ENCODE measurements at regions not wholly inside any gene's neighbourhood (a gene's known extent, or its start where the extent isn't known, plus 50 kb on each side); places are given as distances from the start of the nearest gene placed in this dataset.

DNA sequence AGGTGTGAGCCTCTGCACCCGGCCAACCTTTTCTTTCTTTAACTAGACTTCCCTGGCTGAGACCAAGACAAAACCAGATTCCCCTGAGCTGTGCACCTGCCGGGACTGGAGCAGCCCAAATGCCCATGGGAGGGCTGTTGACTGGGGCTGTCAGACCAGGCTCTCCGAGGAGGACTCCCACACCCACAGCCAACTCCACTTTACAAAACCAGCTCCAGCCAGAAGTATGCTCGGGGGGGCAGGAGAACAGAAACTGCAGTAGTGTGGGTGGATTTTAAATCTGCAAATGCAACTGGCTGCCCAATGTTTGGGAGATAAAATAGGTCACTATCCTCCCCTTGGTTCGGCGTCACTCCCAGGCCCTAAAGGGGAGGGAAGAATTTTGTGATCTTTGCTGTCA lies 78.5 kb downstream of the VCPKMT start:
- DNase-seq (ENCODE audit: low read depth): no peak
- H3K4me3 ChIP-seq (ENCODE audit: low read depth, low read length): no peak overlapping the region
- TF ChIP-seq, protein P1, sequence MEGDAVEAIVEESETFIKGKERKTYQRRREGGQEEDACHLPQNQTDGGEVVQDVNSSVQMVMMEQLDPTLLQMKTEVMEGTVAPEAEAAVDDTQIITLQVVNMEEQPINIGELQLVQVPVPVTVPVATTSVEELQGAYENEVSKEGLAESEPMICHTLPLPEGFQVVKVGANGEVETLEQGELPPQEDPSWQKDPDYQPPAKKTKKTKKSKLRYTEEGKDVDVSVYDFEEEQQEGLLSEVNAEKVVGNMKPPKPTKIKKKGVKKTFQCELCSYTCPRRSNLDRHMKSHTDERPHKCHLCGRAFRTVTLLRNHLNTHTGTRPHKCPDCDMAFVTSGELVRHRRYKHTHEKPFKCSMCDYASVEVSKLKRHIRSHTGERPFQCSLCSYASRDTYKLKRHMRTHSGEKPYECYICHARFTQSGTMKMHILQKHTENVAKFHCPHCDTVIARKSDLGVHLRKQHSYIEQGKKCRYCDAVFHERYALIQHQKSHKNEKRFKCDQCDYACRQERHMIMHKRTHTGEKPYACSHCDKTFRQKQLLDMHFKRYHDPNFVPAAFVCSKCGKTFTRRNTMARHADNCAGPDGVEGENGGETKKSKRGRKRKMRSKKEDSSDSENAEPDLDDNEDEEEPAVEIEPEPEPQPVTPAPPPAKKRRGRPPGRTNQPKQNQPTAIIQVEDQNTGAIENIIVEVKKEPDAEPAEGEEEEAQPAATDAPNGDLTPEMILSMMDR (IDR thresholded peaks at IDR 0.05; ENCODE audit: control insufficient read depth, extremely low read depth, insufficient read depth): no peak

DNA sequence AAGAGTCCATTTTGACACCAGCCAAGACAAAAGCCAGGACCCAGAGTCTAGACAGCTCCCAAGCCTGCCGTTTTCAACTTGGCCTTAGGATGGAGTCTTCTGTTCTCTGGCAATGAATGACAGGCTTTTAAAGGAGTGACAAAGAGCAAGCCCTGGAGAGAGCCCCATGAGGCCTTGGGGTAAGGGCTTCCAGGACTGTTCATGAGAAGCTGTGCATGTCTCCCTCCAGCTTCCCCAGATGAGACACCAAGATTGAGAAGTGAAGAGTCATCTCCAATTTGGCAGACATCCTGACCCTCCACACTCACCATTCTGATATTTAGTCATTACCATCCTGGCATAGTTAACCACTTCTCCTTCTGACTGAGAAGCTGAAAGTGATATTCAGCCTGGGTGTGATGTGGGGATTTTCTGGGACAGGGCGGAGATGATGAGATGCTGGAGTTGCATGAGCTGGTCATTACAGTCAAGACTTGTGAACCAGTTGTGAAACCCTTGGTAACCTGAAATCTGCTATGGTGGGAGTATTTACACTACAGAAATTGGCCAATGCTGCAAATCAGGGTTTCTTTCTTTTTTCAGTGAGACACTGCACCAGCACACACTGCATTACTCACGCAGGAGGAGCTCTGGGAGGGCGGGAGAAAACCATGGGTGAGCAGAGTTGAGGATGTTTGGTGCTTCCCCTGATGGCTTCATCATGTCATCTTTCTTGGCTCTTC lies 77.8 kb downstream of the VCPKMT start:
- H3K4me3 ChIP-seq (ENCODE audit: low read depth, low read length): no peak overlapping the region
- TF ChIP-seq, protein P1 (IDR thresholded peaks at IDR 0.05; ENCODE audit: control insufficient read depth, extremely low read depth, insufficient read depth): no peak
- DNase-seq (ENCODE audit: low read depth): no peak

DNA sequence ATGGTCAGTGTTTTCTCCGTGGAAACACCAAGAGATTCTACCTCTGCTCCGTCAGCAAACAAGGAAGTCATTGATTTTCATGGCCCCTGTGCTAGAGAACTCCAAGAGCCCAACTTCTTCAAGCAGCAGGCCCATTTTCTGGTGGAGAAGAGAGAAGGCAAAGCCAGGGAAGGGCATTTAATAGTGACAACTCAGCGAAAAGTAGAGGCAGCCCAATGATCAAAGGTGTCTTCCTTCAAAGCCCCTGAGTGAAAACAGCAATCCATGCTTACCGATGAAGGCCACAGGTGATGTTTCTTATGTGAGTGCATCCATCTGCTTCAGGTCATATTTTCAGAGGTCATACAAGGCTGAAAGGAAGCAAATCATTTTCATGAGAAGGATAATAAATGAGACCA lies 77.3 kb downstream of the VCPKMT start:
- DNase-seq (ENCODE audit: low read depth): no peak
- TF ChIP-seq, protein P1 (IDR thresholded peaks at IDR 0.05; ENCODE audit: control insufficient read depth, extremely low read depth, insufficient read depth): no peak
- H3K4me3 ChIP-seq (ENCODE audit: low read depth, low read length): no peak overlapping the region

DNA sequence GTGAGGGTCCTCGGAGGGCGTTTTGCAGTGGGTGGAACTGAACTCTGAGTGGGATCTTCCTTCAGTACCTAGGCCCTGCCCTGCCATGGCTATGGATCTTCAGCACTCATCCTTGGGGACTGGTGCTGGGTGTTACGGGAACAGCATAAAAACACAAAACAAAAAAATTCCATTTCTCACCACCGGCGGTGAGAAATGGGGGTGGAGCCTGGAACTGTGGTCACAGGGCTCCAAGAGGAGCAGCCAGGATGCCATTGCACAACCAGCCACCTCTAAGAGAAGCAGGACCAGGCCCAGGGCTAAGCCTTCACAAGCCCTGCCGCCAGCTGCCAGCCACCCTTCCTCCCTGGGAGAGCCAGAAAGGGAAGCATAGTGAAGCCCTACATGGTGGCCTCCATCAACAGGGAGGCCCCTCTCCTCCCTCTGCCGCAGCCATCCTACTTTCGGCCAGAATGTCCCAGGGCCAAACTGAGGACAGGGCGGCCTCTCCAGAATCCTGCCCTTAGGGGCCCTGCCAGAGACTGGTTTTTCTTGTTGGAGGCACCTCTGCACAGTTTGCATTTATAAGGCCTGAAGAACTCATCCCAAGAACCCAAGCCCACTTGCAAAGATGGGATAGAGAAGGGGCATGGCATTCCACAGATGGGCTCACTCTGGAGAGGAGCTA lies 76.5 kb downstream of the VCPKMT start:
- H3K4me3 ChIP-seq (ENCODE audit: low read depth, low read length): no peak overlapping the region
- DNase-seq (ENCODE audit: low read depth): no peak
- TF ChIP-seq, protein P1 (IDR thresholded peaks at IDR 0.05; ENCODE audit: control insufficient read depth, extremely low read depth, insufficient read depth): no peak

DNA sequence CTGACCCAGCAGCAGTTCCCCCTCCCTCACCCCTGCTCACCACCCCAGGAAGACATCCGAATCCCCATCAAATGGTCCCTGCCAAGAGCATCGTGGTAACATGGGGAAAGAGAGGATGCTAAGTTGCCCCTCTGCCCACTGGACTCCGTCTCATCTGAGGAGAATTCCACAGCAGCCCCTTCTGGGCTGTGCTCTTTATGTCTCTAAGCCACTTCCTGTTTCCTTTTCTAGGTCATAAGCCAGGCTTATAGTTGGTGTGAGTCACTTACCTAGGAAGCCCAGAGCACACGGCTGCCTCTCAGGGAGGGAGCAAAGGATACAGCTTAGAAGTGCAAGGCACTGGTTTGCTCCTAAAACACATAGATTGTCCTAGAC lies 76.0 kb downstream of the VCPKMT start:
- DNase-seq (ENCODE audit: low read depth): no peak
- TF ChIP-seq, protein P1 (IDR thresholded peaks at IDR 0.05; ENCODE audit: control insufficient read depth, extremely low read depth, insufficient read depth): no peak

DNA sequence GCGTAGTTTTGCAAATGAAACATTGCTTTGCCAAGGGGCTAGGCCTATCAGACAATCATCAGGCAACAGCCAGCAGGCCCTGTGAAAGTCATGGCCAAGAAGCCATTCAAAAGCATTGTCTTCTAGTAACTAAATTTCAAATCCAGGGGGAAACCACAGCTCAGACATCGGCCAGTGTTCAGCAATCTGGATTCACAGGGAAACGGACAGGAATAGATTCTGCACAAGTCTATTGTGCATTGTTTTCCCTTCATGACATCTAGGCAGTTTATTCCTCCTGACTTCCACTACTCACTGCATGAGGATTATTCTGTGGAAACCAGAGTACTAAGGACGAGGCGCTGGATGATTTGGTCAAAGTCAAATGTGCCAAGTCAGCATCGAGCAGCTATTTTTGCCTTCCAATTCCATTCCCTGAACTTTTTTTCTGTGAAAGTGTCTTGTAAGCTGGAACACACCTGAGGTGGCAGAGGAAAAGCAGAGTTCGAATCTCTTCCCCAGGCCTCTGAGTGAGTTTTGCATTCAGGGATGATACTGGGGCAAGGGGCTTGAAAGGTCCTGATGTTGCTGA lies 75.4 kb downstream of the VCPKMT start:
- DNase-seq (ENCODE audit: low read depth): no peak
- no peak overlapping the region for H3K4me3 ChIP-seq (ENCODE audit: low read depth, low read length)
- TF ChIP-seq, protein P1 (IDR thresholded peaks at IDR 0.05; ENCODE audit: control insufficient read depth, extremely low read depth, insufficient read depth): no peak

More for the DNA sequence above, 76.0 kb downstream of the VCPKMT start:
- H3K4me3 ChIP-seq (ENCODE audit: low read depth, low read length): no peak overlapping the region

Data from LNCaP clone FGC (cell line).